NCI-H82 (cell line): ENCODE measurements at regions not wholly inside any gene's neighbourhood (a gene's known extent, or its start where the extent isn't known, plus 50 kb on each side); places are given as distances from the start of the nearest gene placed in this dataset.
A peak's percentile ranks its signal among the peaks of the same experiment; 100 is the strongest.
"Not testable (repeated sequence)": the region's sequence is repeated elsewhere in the genome, so short reads cannot be mapped to it uniquely, and the experiment has no call there.

ENCODE experiments used
- DNase-seq: peaks from one replicate; lab custom pipeline; 2025; lab: John Stamatoyannopoulos, UW

DNA sequence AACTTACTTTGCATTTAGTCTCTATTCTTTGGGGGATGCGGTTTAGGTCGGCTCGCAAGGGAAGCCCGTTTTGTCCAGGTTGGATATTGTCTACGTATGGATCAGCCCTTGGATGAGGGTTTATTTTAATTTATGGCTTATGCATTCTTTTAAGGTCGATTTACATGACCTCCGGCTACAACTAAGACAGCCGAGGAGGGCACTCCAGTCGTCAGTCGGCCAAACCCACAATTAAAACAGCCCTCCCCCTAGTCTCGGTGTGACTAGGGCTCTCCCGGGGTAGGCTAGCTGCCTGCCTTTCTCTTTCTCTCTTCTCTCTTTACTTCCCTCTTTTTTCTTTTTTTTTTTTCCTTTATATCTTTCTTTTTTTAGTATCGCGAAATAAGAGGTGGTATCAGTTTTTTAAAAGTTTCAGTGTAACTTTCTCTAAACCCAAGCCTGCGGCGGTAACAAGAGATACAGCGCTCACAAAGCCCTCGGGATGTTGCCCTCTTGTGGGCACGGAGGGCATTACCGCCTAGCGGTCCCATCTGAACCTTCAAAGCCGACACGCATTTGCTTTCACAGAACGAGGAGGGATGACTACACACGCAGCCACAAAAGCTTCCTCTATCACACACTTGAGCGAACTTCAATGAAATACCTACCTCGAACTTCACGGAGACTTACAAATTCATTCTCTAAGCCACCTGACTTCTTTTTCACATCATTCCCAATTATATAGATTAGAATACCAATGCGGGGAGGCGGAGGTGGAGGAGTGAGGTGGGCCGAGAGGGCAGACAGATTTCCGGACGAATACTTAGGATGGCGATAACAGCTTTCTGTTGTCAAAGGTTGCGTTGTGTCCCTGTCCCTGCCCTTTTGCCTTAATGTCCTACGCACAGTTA is 132.3 kb upstream of the C11orf58 start:
- DNase-seq = peak; percentile 88

- peak; percentile 35 for DNase-seq
These were observed 133.0 kb upstream of the C11orf58 start for GRCh38 chr11:16605389-16605893.

- peak; percentile 51 for DNase-seq
These were observed 133.6 kb upstream of the C11orf58 start for GRCh38 chr11:16604794-16605388.

DNA sequence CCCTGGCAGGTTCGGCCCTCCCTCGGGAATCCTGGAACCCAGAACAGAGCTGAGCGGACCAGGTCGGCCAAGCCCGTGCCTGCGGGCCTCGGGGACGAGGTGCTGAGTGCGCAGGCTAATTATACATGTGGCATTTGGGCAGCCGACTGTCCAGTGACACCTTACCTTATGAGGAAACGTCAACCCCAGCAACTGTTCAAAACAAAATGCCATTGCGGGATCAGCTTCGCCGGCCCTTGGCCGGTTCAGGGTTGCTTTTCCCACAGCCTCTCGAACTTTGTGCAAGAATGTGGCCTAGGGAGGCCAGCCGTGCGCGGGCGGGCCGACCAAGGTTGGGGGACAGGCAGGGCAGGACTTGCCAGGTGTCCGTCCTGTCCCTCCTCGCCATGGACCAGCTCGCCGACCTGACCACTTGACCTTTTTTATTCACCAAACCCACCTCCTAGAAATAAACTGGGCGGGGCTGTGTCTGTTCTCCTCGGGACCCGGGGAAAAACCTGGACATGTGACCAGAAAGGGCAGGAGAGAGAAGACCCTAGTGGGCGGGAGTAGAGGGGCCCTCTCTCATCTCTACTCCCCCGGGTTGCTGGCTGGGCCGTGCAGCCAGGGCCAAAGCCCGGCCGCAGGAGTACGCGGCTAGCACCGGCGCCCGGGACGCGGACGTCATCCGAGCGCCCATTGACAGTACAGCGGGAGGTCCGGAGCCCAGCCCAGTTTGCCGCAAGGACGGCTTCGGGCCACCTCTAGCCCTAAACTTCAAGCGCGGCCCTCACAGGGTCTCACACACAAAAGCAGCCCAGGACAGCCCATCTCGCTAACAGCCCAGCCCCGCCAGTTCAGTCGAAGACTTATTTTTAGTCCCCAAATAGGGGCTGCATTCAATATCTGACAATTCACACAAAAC is 134.3 kb upstream of the C11orf58 start:
- no peak for DNase-seq

GRCh38 chr11:16603245-16603644 is 135.2 kb upstream of the C11orf58 start:
- DNase-seq = no peak

DNA sequence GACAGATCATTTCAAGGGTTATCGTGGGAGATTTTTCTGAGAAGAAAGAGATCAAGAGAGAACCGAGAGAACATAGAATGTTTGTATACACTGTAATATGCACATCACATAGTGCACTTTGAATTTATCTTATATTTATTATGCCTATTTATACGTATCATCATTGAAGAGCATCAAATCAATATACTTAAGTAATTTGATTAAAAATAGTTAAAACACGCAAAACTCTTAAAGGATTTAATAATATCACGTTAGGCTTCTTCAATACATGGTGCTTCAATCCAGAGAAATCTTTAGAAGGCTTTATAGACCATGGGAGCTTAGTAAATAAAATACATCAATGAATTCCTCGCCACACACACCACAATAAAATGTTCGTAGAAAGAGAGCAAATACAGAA is 139.5 kb upstream of the C11orf58 start:
- DNase-seq = no peak

GRCh38 chr11:16598032-16598431 is 140.4 kb upstream of the C11orf58 start:
- no peak for DNase-seq

GRCh38 chr11:16596231-16596630 is 142.2 kb upstream of the C11orf58 start:
- no peak for DNase-seq

GRCh38 chr11:16591157-16591556 is 147.3 kb upstream of the C11orf58 start:
- DNase-seq = no peak

GRCh38 chr11:16587670-16588069 is 150.8 kb upstream of the C11orf58 start:
- DNase-seq = no peak

GRCh38 chr11:16584569-16584968 is 153.9 kb upstream of the C11orf58 start:
- DNase-seq = no peak

- DNase-seq = not testable (repeated sequence)
These were observed 157.4 kb upstream of the C11orf58 start for GRCh38 chr11:16581078-16581477.

DNA sequence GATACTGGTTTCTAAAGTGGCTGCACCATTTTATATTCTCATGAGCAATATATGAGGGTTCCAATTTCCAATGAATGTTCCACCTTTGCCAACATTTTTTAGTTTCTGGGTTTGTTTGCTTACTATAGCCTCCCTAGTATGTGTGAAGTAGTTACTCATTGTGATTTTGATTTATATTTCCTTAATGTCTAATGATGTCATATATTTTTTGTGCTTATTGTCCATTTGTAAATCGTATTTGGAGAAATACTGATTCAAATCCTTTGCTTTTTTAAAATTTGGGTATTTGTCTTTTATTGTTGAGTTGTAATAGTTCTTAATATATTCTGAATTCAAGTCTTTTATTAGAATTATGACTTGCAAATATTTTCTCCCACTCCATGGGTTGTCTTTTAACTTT is 161.0 kb upstream of the C11orf58 start:
- DNase-seq = no peak

DNA sequence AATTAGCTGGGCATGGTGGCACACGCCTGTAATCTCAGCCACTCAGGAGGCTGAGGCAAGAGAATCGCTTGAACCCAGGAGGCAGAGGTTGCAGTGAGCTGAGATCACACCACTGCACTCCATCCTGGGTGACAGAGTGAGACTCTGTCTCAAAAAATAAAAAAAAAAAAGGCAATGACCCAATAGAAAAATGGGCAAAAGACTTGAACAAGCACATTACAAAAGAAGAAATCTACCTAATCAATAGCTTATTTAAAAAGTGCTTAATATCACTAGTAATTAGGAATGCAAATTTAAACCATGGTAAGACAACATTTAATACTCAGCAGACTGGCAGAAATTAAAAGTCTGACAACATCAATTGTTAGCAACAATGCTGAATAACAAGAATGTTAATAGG is 163.6 kb upstream of the C11orf58 start:
- not testable (repeated sequence) for DNase-seq

DNA sequence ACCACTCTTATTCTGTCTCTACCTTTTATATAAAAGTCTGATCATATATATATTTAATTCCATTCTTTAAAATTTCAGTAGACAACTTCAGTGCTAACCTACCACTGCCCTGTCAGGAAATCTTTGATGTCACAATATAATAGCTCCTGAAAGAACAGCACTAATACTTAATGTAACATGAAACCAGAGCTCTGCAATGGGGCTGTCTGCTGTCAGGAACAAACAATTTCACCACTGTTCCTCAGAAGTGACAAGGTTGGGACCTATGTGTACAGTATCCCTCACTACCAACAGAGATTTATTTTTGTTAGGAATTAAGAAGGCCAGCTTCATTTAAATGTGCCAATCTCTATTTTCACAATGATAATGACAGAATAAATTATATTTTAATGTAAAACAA is 165.5 kb upstream of the C11orf58 start:
- no peak for DNase-seq

DNA sequence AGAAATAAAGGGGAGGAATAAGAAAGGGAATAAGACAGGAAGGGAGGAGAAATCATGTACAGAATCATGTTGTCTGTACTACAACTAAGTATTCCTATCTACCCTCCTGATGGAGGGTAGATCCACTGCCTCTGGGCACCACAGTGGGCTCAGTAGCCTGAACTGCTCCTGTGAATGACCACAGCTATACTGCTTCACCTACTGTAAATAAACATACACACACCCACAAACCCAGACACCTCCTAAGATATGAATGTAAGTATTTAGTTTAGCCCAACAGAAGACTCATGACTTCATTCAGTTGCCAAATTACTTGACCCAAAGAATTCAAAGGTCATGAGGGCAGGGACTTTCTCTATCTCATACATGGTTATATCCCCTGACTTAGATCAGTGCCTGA is 177.3 kb upstream of the C11orf58 start:
- DNase-seq = no peak

GRCh38 chr11:16558494-16558893 is 180.0 kb upstream of the C11orf58 start:
- no peak for DNase-seq

GRCh38 chr11:16555956-16556355 is 182.5 kb upstream of the C11orf58 start:
- DNase-seq = no peak

DNA sequence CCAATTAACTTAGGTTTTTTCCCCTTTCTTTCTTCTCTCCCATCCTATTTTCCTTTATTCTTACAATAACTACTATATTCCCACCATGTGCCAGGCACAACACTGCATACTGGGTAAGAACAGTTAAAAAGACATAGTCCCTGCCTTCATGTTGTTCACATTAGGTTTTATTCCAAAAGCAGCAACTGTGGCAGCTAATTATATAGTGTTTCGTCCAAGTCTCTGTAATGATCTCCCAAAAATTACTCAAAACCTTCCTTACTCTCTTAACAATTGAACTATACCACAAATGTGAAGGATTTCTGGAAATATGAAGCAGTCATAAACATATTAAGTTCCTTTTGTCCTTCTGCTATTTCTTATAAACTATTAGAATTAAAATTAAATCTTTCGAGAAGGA is 184.1 kb upstream of the C11orf58 start:
- no peak for DNase-seq

DNA sequence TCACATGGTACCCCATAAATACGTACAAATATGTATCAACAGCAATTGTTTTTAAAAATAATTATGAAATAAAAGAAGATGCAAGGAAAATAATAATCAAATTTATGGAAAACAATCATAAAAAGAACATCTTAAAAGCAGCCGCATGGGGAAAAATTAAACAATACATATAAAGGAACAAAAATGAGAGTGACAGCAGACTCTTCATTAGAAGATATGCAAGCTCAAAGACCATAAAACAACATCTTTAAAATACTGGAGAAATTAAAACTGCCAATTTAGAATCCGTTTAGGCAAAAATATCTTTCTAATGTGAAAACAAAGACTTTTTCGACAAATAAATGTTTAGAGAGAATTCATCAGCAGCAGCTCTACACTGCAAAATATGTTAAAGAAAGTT is 190.6 kb upstream of the C11orf58 start:
- no peak for DNase-seq

- DNase-seq = no peak
These were observed 187.3 kb upstream of the SOX6 start for GRCh38 chr11:16543642-16544041.

DNA sequence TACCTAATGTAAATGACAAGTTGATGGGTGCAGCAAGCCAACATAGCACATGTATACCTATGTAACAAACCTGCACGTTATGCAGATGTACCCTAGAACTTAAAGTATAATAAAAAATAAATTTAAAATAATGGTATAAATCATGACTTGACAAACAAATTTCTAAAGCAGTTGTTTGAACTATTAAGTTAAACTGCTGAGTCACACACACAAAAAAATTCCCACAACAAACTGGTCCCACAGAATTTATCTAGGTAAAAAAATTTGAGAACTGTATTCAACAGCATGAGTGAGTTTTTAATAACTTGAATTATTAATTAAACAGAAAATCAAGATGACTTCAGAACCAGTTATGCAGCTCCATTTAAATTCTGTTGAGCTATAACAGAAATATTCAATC is 186.0 kb upstream of the SOX6 start:
- no peak for DNase-seq
